HepG2 (cell line): ENCODE measurements at regions not wholly inside any gene's neighbourhood (a gene's known extent, or its start where the extent isn't known, plus 50 kb on each side); places are given as distances from the start of the nearest gene placed in this dataset.

ENCODE experiments used
- AGO1 ChIP-seq: fragments of 200-400 bp; formaldehyde crosslinking; IDR thresholded peaks from 2 replicates; pipeline ENCODE4 v1.6.1; 2017; ENCODE audit warnings: mild to moderate bottlenecking, low read depth, low read length, moderate library complexity; ENCODE audit not compliant: poor library complexity, severe bottlenecking
- ATF6 ChIP-seq: sonication (generic); formaldehyde crosslinking; conservative IDR thresholded peaks from 2 replicates; pipeline ENCODE4 v1.4.0; 2020; ENCODE audit warnings: missing genetic modification reagents
- BRD4 ChIP-seq: sonication (generic); formaldehyde crosslinking; IDR thresholded peaks from 2 replicates; pipeline ENCODE4 v1.4.0; 2020; ENCODE audit warnings: missing genetic modification reagents
- CERS6 ChIP-seq: sonication (generic); formaldehyde crosslinking; IDR thresholded peaks from 2 replicates; pipeline ENCODE4 v1.5.0; 2020; ENCODE audit warnings: missing genetic modification reagents
- EED ChIP-seq: sonication (generic); formaldehyde crosslinking; IDR thresholded peaks from 2 replicates; pipeline ENCODE4 v1.5.0; 2020; ENCODE audit warnings: mild to moderate bottlenecking, missing genetic modification reagents
- FOXO1 ChIP-seq: sonication (generic); formaldehyde crosslinking; IDR thresholded peaks from 2 replicates; pipeline ENCODE4 v1.4.0; 2020; ENCODE audit warnings: missing genetic modification reagents
- GATAD2A ChIP-seq: IDR thresholded peaks from 2 replicates; pipeline ENCODE4 v1.6.1; 2016
- GRHL1 ChIP-seq: sonication (generic); formaldehyde crosslinking; conservative IDR thresholded peaks from 2 replicates; pipeline ENCODE4 v1.8.0; 2022; ENCODE audit warnings: missing genetic modification reagents
- MAFG ChIP-seq: sonication (generic); formaldehyde crosslinking; IDR thresholded peaks from 2 replicates; pipeline ENCODE4 v1.5.1; 2020; ENCODE audit warnings: mild to moderate bottlenecking, missing genetic modification reagents
- MXD1 ChIP-seq: sonication (generic); formaldehyde crosslinking; IDR thresholded peaks from 2 replicates; pipeline ENCODE4 v1.4.0; 2020; ENCODE audit warnings: mild to moderate bottlenecking, missing genetic modification reagents
- MXD4 ChIP-seq: IDR thresholded peaks from 2 replicates; pipeline ENCODE4 v1.6.1; 2016; ENCODE audit warnings: mild to moderate bottlenecking, missing biosample characterization, missing genetic modification reagents
- NPAS2 ChIP-seq: sonication (generic); formaldehyde crosslinking; IDR thresholded peaks from 2 replicates; pipeline ENCODE4 v1.8.0; 2022; ENCODE audit warnings: mild to moderate bottlenecking, missing genetic modification reagents, borderline replicate concordance
- THRA ChIP-seq: sonication (generic); formaldehyde crosslinking; IDR thresholded peaks from 2 replicates; pipeline ENCODE4 v1.4.0; 2020; ENCODE audit warnings: missing genetic modification reagents, borderline replicate concordance
- ZBTB39 ChIP-seq: sonication (generic); formaldehyde crosslinking; IDR thresholded peaks from 2 replicates; pipeline ENCODE4 v1.5.0; 2020; ENCODE audit warnings: missing genetic modification reagents
- ZNF18 ChIP-seq: sonication (generic); formaldehyde crosslinking; IDR thresholded peaks from 2 replicates; pipeline ENCODE4 v1.8.0; 2022; ENCODE audit warnings: mild to moderate bottlenecking, missing genetic modification reagents; ENCODE audit not compliant: insufficient replicate concordance
- ZNF224 ChIP-seq: sonication (generic); formaldehyde crosslinking; IDR thresholded peaks from 2 replicates; pipeline ENCODE4 v1.5.0; 2020; ENCODE audit warnings: mild to moderate bottlenecking, missing genetic modification reagents

- TF ChIP-seq EED (CRISPR knock-in tag) (no peak), CERS6 (CRISPR knock-in tag) (no peak), THRA (peak; percentile 47; the same call in 1 of the 2 replicates), ATF6 (CRISPR knock-in tag) (no peak), NPAS2 (CRISPR knock-in tag) (no peak), MAFG (no peak), ZNF224 (CRISPR knock-in tag) (0 out of 2 replicates have a peak, but pooled peaks have one; percentile 53), ZNF18 (CRISPR knock-in tag) (peak; percentile 92), FOXO1 (CRISPR knock-in tag) (peak; percentile 86), ZBTB39 (CRISPR knock-in tag) (peak; percentile 39; the same call in 1 of the 2 replicates), BRD4 (no peak; the same call in 1 of the 2 replicates), MXD4 (CRISPR knock-in tag) (peak; percentile 38; the same call in 1 of the 2 replicates), GATAD2A (CRISPR knock-in tag) (peak; percentile 72), GRHL1 (CRISPR knock-in tag) (no peak), AGO1 (no peak), MXD1 (CRISPR knock-in tag) (0 out of 2 replicates have a peak, but pooled peaks have one; percentile 19)
These were observed 184.2 kb downstream of the ETS2 start (continued) for GRCh38 chr21:38989745-38990423.
